Islet precursor cell (in vitro differentiated cells): ENCODE measurements at regions not wholly inside any gene's neighbourhood (a gene's known extent, or its start where the extent isn't known, plus 50 kb on each side); places are given as distances from the start of the nearest gene placed in this dataset.

ENCODE experiments used
- DNase-seq: peaks from one replicate; pipeline ENCODE4 v3.0.0-alpha.2; 2018

DNA sequence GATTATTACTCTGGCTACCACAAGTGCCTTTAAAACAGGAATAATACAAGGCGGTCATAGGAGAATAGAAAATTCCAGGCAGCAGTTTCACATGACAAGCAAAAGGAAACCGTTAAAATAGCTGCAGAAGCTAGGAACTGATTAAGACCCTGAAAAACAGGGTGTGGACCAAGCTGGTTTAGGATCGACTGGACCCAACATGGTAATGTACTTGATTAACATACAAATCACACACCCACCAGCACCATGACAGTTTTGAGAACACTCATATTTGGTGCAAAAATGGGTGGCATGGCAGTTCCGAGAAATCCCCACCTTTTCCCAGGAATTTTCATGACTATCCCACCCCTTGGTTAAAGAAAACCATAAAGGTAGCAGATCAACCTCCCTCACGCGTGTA is 51.9 kb upstream of the TMEM163 start:
- no peak for DNase-seq

DNA sequence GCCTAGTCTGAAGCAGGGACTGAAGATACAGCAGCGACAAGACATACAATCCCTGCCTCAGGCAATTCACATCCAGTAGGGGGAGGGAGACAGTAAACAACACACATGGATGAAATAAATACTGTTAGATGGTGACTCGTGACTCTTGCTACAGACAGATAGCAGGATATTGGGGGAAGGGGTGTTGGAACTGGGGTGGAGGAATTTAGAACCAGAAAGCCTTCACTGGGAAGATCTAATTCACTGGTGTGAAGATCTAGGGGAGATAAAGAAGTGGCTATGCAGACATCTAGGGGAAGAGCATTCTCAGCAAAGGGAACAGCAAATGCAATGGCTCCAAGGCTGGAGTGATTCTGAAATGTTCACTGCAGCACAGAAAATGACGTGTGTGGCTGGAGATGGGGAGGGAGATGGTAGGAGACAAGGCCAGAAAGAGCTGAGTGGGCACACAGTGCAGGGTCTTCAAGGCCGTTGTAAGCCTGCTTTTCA is 52.6 kb upstream of the TMEM163 start:
- DNase-seq, result peak; percentile 73

DNA sequence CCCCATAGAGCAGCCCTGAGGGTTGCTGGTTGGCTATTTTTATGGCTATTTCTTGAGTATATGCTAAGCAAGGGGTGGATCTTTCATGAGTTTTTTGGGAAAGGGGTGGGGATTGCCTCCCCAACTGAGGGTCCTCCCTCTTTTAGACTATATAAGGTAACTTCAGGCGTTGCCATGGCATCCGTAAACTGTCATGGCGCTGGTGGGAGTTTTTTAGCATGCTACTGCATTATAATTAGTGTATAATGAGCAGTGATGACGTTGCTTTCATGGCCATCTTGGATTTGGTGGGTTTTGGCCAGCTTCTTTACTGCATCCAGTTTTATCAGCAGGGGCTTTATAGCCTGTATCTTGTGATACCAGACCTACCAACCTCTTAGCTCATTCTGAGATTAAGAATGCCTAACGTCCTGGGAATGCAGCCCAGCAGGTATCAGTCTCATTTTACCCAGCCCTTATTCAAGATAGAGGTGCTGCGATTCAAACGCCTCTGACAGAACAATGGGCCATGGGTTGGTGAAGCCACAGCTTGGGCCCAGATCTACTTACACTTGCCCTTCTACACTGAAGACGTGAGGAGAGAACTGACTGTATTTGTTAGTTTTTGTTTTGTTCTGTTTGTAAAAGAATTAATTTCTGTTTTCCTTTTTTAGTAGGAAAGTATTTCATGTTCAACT is 53.8 kb upstream of the TMEM163 start:
- peak; percentile 63 for DNase-seq

DNA sequence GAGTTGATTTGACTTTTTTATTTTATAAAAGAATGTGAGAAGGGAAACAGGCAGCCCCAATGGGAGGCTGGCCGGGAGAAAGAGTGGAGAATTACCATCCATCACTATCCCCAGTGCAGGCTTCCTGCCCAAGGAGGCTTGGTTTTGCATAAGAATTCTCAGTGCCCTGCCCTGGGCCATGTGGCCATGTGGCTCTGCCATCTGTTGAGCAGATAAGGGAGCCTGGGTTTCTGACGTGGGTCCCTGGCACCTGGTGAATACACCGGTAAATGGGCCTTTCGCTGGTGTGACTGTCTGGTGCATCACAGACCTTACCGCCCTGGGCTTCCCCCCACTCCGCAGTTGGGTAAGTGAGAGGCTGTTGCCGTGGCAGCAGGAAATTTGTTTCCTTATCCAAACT is 54.5 kb upstream of the TMEM163 start:
- peak; percentile 63 for DNase-seq

DNA sequence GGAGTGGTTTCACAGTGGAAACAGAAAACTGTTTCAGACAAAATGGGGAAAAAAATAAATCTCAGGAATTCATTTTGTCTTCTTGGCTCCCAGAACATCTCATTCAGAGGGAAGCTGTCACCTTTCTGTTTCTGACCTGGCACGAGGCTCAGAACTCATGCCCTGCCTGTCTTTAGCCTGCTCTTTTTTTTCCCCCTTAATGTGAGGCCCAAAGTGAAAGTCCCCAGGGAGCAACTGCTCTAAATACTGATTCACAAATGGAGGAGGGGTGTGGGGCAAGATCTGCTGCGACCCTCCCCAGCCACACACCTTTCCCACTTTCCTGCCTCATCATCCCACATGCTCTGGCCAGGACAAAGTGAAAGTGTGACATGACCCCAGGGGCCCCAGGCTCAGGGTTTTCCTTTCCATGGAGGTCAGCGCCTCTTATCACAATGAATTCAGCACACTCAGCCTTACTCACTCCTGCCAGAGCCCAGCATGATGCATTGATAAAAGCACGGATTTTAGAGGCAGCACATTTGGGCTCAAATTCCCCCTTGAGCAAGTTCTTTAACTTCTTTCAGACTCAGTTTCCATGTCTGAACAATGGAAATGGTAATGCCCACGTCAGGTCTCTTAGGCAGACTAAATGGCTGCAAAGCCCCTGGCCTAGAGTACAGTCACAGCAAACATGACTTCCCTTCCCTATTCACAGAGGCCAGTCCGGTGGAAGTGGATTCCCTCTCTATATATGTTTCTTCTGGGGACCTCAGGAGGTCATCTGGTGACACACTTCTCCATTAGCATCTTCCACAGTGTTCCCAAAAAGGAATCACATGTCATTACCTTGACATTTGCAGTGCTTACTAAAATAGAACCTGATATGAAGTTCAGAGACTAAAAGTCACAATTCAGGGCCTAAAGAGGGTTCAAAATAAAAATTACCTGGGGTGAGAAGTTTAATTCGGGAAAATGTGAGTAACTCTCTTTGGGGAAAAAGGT is 55.3 kb upstream of the TMEM163 start:
- DNase-seq, result peak; percentile 81

DNA sequence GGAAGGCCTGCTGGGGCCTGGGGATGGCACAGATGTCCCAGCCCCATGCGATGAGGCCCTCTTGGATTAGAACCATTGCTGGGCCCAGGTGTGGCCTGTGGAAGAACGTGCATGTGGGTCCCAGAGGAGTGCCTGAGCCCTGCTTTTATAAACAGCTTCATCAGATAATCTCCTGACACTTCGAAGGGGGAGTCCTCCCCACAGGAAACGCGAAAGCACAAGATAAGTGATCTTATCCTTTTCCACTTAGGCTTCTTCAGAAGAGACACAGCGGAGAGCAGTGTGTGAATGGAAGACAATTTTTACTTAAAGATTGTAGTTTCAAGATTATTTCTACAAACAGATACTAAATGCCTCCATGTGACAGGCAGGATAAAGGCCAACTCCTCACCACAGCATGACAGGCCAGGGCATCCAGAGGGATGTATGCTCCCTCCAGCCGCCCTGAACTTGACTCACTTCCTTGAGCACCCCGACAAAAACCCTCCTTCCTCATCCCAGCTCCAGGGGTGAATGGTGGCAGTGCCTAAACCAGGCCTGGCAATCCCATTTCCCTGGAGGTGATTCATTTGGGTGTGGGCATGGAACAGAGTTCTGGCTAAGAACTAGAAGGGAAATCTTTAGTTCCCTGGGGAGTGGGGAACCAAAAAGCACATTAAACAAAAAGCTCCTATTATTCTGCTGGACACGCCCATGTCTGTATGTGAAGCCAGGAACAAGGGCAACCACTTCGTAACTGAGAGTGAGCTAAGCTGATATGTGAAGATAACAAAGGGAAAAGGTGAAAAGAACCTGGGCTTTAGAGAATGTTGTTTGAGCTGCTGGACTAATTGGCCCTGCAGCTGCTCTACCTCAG is 56.2 kb upstream of the TMEM163 start:
- no peak for DNase-seq

DNA sequence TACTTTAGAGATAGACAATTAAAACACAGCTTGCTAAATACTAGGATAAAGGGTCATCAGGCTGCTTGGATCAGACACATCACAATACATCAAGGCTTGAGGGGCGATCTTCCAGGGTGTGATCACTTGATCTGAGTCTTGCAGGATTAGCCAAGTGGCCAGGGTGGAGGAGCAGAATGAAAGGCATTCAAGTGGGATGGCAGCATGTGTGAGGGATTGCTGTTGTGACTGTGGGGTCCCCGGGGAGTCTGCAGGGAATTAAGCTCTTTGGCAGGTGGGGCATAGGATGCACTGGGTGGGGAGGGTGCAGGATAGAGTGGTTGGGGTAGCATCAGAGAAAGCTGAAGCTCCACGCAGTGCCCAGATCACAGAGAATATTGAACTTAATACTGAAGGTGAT is 58.0 kb upstream of the TMEM163 start:
- DNase-seq, result no peak

DNA sequence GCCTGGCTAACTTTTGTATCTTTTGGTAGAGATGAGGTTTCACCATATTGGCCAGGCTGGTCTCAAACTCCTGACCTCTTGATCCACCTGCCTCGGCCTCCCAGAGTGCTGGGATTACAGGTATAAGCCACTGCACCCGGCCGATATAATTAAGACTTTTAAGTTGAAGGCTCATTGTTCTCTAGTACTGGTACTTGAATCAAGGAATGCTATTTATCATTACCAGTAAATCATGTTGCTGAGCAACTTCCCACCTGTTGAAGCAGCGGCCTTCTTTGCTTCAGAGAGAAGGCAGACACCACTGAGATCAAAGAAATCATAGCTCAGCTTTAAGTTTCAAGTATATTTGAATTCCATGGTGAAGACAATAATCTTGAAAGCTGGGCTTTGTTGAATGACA is 58.8 kb upstream of the TMEM163 start:
- no peak for DNase-seq

DNA sequence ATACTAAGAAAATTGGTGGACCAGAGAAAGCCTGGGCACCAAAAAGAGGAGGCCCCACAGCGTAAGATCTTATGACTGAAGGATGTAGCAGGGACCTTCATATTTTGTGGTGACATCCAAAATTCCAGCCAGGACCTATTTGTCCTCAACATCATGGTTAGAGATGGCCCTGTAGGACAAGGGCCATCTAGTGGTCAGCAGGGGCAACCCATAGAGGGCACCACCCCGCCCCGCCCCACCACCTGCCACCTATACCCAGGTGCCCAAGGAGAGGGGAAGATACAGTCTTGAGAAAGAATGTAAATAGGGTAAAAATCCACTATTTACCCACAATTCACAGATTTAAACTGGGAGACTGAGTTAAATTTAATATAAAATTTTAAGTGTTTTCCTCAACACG is 59.6 kb upstream of the TMEM163 start:
- DNase-seq, result no peak

DNA sequence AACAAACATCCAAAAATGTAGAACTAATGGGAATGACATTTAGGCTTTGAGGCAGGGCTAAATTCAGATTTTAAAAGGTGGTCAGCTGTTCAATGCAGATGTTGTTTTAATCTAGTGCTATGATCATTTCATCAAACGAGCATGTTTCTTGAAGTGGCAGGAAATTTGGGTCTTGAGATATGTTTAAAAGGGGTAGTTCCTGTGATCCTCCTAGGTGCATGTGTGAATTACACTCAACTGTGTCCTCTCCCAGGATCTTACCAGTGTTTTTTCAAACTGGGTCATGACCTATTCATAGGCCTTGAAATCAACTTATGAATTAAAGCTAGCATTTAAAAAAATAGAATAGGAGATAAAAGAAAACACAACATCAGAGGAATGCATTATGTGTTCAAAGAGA is 57.4 kb upstream of the ACMSD start:
- no peak for DNase-seq

DNA sequence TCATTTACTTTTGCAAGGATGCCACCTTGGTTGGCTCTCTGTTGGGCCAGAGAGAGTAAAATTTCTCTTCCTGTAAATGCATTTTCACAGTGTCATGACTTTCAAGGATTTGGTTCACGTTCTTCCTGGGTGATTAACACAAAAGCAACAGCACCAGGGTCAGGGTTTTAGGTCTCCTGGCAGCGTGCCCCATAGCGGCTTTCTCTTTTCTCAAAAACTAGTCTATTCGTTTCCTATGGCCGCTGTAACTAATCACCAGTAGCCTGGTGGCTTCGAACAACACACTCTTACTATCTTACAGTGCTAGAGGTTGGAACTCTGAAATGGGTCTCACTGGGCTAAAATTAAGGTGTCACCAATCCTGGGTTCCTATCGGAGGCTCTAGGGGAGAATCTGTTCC is 56.3 kb upstream of the ACMSD start:
- no peak for DNase-seq

DNA sequence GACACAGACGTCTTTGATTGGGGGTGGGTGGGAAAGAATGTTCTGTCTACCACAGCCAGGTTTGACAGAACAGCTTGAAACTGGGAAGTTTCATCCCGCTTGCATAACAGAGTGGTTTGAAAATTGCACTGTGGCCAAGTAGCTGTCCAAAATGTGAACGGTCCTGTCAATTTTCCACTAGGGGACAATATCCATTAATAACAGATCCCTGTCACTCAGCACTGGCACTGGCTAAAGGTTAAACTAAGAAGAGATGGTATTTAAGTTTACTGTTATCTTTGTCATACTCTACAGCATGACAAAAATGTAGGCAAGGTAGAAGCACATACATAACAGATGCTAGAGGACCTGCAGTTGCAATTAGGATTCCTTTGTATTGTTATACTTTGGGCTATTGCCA is 55.6 kb upstream of the ACMSD start:
- DNase-seq, result no peak

DNA sequence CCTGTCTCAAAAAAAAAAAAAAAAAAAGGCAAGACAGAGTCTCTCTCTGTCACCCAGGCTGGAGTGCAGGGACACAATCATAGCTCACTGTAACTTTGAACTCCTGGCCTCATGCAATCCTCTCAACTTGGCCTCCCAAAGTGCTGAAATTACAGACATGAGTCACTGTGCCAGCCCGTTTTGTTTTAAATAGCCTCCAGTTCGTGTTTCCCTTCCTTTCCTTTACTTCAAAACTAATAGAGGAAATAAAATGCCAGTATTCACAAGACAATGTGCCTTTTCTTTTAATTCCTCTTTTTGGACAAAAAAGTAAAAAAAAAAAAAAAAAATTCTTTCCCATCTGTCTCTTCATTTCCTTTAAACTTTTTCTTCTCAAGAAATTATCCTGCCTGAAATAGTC is 54.5 kb upstream of the ACMSD start:
- DNase-seq, result no peak

DNA sequence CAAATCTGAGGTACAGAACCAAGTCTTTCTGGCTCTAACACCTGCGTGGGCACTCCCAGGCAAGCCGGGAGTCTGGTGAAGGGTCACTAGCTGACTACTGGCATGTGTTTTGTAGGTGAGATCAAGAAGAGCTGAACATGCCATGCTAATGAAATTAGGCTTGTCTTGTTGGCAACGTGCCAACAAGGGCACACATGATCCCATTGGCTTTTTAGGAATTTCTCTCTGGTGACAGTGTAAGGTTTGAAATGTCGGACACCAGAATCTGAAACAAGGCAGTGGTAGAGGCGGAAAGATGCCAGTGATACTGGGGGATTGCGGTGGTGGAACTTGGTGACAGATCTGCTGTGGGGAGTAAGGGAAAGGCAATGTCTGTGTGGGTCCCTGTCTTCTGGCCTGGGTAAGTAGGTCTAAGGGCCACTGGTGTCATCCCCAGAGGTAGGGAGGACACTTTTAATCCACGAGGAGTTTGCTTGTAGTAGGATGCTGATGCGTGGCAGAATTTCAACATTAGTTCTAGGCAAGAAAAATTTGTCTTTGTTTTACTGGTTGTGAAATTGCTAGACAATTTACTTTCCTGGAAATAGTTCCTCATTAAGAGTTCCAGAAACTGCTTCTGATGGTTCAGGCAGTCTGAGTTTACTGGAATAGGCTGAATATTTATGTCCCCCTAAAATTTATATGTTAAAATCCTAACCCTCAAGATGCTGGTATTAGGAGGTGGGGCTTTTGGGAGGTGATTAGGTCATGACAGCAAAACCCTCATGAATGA is 52.6 kb upstream of the ACMSD start:
- DNase-seq, result no peak

DNA sequence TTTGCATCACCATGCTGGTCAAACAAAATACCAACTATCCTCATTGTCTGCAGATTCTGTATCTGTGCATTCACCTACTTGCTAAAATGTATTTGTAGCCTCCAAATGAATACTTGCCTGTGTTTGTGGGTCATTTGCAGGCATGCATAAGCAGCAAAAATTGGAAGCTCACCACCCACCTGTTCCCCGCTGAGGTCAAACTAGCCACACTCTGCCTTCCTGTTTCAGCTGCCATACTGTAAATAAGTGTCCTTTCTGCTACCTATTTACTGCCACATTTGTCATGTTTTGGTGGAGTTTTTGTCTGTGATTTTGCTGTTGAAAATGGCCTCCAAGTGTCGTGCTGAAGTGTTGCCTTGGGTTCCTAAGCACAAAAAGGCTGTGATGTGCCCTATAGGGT is 50.0 kb upstream of the ACMSD start:
- no peak for DNase-seq
